AG04450 (cell line): ENCODE measurements at regions not wholly inside any gene's neighbourhood (a gene's known extent, or its start where the extent isn't known, plus 50 kb on each side); places are given as distances from the start of the nearest gene placed in this dataset.

Source experiments
- CTCF ChIA-PET: fragments of 300-600, 350-600 bp; formaldehyde crosslinking; extraction: SDS; loops from one replicate; lab custom pipeline; 2022; ENCODE audit warnings: antibody characterized with exemption, inconsistent platforms; lab: Charles Lee
- POLR2A ChIA-PET: fragments of 350-600 bp; formaldehyde crosslinking; extraction: SDS; loops from one replicate; lab custom pipeline; 2021; ENCODE audit warnings: antibody characterized with exemption, inconsistent platforms; lab: Yijun Ruan, JAX
- DNase-seq: peaks from one replicate; pipeline ENCODE4 v3.0.0-alpha.2; 2011; ENCODE audit warnings: low read depth, low spot score
- H3K27ac ChIP-seq: one replicate; pipeline ENCODE4 v1.5.1; 2012; ENCODE audit warnings: low read depth, low read length, control low read depth
- H3K27me3 ChIP-seq: one replicate; pipeline ENCODE4 v1.6.0; 2012; ENCODE audit warnings: low read length; ENCODE audit not compliant: control insufficient read depth, insufficient read depth
- H3K4me3 ChIP-seq: 2 replicates; pipeline ENCODE4 v1.5.1; 2011; ENCODE audit warnings: mild to moderate bottlenecking, low read depth, low read length, control low read depth
- H3K9me3 ChIP-seq: 2 replicates; pipeline ENCODE4 v1.5.1; 2012; ENCODE audit warnings: low read length; ENCODE audit not compliant: control insufficient read depth, insufficient read depth
- TF ChIP-seq, protein P1 (sequence below): IDR thresholded peaks from 2 replicates; pipeline ENCODE4 v1.5.1; 2011; ENCODE audit warnings: low read depth, low read length, control low read depth, inconsistent platforms

DNA sequence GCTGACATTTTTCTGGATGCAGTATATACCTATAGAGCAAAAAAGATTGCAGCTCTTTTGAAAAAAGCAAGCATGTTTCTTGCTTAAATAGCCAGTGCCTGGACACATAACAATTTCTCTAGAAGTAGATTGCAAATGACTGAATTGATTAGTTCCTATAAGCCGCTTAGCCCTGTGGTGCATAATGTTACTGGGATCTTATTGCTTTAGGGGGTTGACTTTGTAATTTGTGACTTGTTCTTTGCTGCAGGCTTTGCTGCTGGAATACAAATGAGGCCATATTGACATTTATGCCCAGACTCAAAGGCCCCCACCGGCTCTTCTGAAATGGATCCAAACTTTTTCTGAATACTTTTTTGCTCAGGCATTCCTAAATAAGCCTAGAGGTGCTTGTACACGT, 182.6 kb downstream of the SH3BP4 start:
- H3K9me3 ChIP-seq, result no peaks in the 10 kb centered on the region
- TF ChIP-seq, protein P1, sequence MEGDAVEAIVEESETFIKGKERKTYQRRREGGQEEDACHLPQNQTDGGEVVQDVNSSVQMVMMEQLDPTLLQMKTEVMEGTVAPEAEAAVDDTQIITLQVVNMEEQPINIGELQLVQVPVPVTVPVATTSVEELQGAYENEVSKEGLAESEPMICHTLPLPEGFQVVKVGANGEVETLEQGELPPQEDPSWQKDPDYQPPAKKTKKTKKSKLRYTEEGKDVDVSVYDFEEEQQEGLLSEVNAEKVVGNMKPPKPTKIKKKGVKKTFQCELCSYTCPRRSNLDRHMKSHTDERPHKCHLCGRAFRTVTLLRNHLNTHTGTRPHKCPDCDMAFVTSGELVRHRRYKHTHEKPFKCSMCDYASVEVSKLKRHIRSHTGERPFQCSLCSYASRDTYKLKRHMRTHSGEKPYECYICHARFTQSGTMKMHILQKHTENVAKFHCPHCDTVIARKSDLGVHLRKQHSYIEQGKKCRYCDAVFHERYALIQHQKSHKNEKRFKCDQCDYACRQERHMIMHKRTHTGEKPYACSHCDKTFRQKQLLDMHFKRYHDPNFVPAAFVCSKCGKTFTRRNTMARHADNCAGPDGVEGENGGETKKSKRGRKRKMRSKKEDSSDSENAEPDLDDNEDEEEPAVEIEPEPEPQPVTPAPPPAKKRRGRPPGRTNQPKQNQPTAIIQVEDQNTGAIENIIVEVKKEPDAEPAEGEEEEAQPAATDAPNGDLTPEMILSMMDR, result no peak
- no peak overlapping the region for H3K27ac ChIP-seq
- ChIA-PET CTCF (interaction anchor here (0.7 to 8.0 kb wide), 11 partner anchors 10 to 611 kb away, joined by 3 to 164 read pairs (median 4); no protein-coding TSS in a partner anchor), POLR2A (no interaction called here)
- no peak overlapping the region for H3K4me3 ChIP-seq
- peaks cover 19% of the 10 kb centered on the region for H3K27me3 ChIP-seq
- DNase-seq, result no peak

DNA sequence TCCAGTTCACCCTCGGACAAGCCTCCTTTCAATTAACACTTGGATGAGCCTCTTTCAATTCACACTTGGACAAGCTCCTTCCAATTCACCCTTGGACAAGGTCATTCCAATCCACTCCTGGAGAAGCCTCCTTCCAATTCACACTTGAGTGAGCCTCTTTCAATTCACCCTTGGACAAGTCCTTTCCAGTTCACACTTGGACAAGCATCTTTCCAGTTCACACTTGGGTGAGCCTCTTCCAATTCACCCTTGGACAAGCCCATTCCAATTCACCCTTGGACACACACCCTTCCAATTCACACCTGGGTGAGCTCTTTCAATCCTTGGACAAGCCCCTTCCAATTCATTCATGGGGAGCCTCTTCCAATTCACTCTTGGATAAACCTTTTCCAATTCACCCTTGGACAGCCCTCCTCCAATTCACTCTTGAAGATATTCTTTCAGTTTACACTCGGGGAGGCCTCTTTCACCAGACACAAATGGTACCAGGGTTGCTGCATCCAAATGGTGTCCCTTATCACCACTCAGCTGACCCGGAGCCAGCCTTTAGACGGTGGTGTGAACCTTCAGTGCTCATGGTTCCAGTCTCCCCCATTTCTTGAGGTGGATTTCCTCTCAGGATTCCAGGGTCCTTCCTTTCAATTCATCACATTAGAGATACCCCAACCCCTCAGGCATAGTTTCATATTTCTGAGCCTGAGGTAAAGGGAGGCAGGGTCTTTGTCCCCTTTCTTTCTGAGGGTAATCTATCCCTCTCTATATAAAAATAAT, 183.6 kb downstream of the SH3BP4 start:
- Histone ChIP-seq H3K4me3 (no peak overlapping the region), H3K9me3 (no peaks in the 10 kb centered on the region), H3K27ac (no peak overlapping the region), H3K27me3 (peaks cover 24% of the 10 kb centered on the region)
- TF ChIP-seq, protein P1, result no peak
- CTCF ChIA-PET, result interaction anchor here (0.7 to 8.0 kb wide), 14 partner anchors 8 to 610 kb away, joined by 3 to 164 read pairs (median 4); no protein-coding TSS in a partner anchor
- POLR2A ChIA-PET, result interaction anchor here (1.0 kb wide), 1 partner anchor 458 kb away, joined by 4 read pairs; no protein-coding TSS in a partner anchor
- no peak for DNase-seq

DNA sequence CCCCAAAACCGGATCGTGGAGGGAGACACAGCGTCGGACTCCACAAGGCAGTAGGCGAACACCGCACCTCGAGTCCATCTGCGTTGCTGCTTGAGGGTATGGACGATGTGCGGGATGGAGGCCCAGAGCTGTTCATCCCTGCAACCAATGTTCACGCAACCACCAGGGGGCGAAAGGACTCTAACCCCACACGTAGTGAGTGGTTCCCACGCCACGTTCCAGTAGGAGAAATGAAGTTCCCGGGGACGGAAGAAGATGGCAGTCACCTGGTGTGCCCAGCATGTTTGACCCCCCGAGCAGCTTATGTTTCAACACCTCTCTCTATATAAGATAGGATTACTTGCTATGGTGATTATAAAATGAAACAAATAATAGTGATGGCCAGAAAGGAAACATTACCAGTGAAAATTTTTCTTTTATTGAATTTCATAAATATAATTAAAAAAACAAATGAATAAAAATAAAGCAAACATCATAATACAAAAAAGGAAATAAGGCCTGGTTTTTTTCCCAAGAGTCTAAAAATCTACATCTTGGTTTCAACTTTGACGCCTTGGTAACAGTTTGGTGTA, 184.3 kb downstream of the SH3BP4 start:
- DNase-seq, result peak; percentile 47
- peaks cover 27% of the 10 kb centered on the region for H3K27me3 ChIP-seq
- POLR2A ChIA-PET, result interaction anchor here (1.0 kb wide), 1 partner anchor 458 kb away, joined by 4 read pairs; no protein-coding TSS in a partner anchor
- H3K9me3 ChIP-seq, result no peaks in the 10 kb centered on the region
- H3K4me3 ChIP-seq, result no peak overlapping the region
- TF ChIP-seq, protein P1, result peak; percentile 86
- CTCF ChIA-PET, result interaction anchor here (0.5 to 8.0 kb wide), 17 partner anchors 8 to 1140 kb away, joined by 3 to 164 read pairs (median 4); no protein-coding TSS in a partner anchor
- H3K27ac ChIP-seq, result no peak overlapping the region

DNA sequence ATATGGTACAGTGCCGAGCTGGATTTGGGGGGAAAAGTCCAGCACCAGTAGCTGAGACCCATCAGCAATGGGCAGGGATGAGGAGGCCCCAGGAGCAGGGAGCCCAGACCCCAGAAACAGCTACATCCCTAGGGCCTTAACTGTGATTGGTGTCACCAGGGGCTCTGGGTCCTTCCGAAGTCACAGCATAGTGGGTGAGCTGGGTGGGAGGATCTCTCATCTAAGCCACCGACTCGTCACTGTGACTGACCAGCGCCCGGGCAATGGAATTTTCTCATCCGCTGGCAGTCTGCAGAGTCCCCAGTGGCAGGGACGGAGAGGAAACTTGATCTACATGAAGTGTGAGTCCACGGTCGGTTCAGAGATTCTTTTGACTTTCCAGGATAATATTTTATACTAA, 186.5 kb downstream of the SH3BP4 start:
- Histone ChIP-seq H3K4me3 (no peak overlapping the region), H3K27ac (no peak overlapping the region), H3K9me3 (no peaks in the 10 kb centered on the region), H3K27me3 (peaks cover 24% of the 10 kb centered on the region)
- POLR2A ChIA-PET, result no interaction called here
- CTCF ChIA-PET, result interaction anchor here (1.1 to 5.2 kb wide), 3 partner anchors 413 to 607 kb away, joined by 3 to 44 read pairs (median 25); no protein-coding TSS in a partner anchor
- TF ChIP-seq, protein P1, result no peak
- DNase-seq, result no peak
